Esophagus muscularis mucosa (tissue), 4 donors: ENCODE measurements at regions not wholly inside any gene's neighbourhood (a gene's known extent, or its start where the extent isn't known, plus 50 kb on each side); places are given as distances from the start of the nearest gene placed in this dataset.

Source experiments
- CTCF ChIP-seq, 3 experiments: fragments of 200-600 bp in 2 of 3; fragments of 450-650 bp in 1 of 3; sonication (generic) in 2 of 3; IDR thresholded peaks; one replicate each; pipeline ENCODE4 v1.5.1; 2017 to 2019; ENCODE audit warnings: antibody characterized with exemption in 3 of 3, mild to moderate bottlenecking in 2 of 3, moderate library complexity in 1 of 3
- EP300 ChIP-seq: sonication (generic); formaldehyde crosslinking; IDR thresholded peaks from one replicate; pipeline ENCODE4 v1.6.1; 2017; ENCODE audit warnings: antibody characterized with exemption
- POLR2A ChIP-seq: fragments of 450-650 bp; IDR thresholded peaks from one replicate; pipeline ENCODE4 v1.6.1; 2017; ENCODE audit warnings: antibody characterized with exemption, moderate library complexity, mild to moderate bottlenecking, low read depth
- POLR2AphosphoS5 ChIP-seq, 2 donors: sonication (generic); formaldehyde crosslinking; IDR thresholded peaks; one replicate each; pipeline ENCODE4 v1.6.1; 2017; ENCODE audit warnings: antibody characterized with exemption in 2 of 2

GRCh38 chrX:7269589-7269988 lies 121.6 kb upstream of the PUDP start:
- TF ChIP-seq CTCF (IDR thresholded peaks at IDR 0.05) (no peak), POLR2AphosphoS5 (IDR thresholded peaks at IDR 0.05) (no peak), POLR2A (no peak), EP300 (no peak)
